Left colon (tissue), 2 donors: ENCODE measurements at regions not wholly inside any gene's neighbourhood (a gene's known extent, or its start where the extent isn't known, plus 50 kb on each side); places are given as distances from the start of the nearest gene placed in this dataset.

Experiments
- ATAC-seq: fragments of 200-7000 bp; cut with Tn5 transposase; one replicate; pipeline ENCODE4 v1.9.1; 2020; ENCODE audit warnings: mild to moderate bottlenecking, moderate library complexity
- DNase-seq, 2 donors: peaks; one replicate each; pipeline ENCODE4 v3.0.0-alpha.2; 2020
- intact Hi-C, 2 donors: fragments of 100-400 bp; cut with DNase I in 1 of 2; cut with micrococcal nuclease in 1 of 2; formaldehyde crosslinking; loops; one replicate each; pipeline versions ENCODE4 v1.11.2 to v1.14.0; 2022; cut with DNase I, micrococcal nuclease
- donor health status: DM: no; HTN: no; CAD: no.
- donor health status: DM: yes; HTN: yes; CAD: no.

GRCh38 chr7:41538810-41539724, 163.8 kb downstream of the INHBA start:
- intact Hi-C loops = no loop called here
- no peak for DNase-seq
- no peak for ATAC-seq

GRCh38 chr7:41536873-41537665, 165.8 kb downstream of the INHBA start:
- DNase-seq (no peak), ATAC-seq (no peak)
- intact Hi-C loops = no loop called here

- no peak for ATAC-seq
- intact Hi-C loops = no loop called here
- no peak for DNase-seq
Observed at GRCh38 chr7:41536122-41536872, 166.6 kb downstream of the INHBA start.

GRCh38 chr7:41529831-41530230, 173.1 kb downstream of the INHBA start:
- no peak for ATAC-seq
- intact Hi-C loops = no loop called here
- DNase-seq = no peak

- ATAC-seq (no peak), DNase-seq (no peak)
- intact Hi-C loops = no loop called here
Observed at GRCh38 chr7:41524876-41525275, 178.0 kb downstream of the INHBA start.

GRCh38 chr7:41520445-41520844, 182.4 kb downstream of the INHBA start:
- intact Hi-C loops = no loop called here

GRCh38 chr7:41517771-41518170, 185.1 kb downstream of the INHBA start:
- DNase-seq (no peak), ATAC-seq (no peak)
- intact Hi-C loops = no loop called here

More at GRCh38 chr7:41520445-41520844, 182.4 kb downstream of the INHBA start:
- ATAC-seq = no peak
- no peak for DNase-seq

- DNase-seq (no peak), ATAC-seq (no peak)
- intact Hi-C loops = no loop called here
Observed at GRCh38 chr7:41508755-41509154, 194.1 kb downstream of the INHBA start.

GRCh38 chr7:41507686-41508268, 195.1 kb downstream of the INHBA start:
- ATAC-seq (no peak), DNase-seq (no peak)
- intact Hi-C loops = no loop called here

GRCh38 chr7:41504214-41504980, 198.5 kb downstream of the INHBA start:
- DNase-seq (no peak), ATAC-seq (no peak)
- intact Hi-C loops = no loop called here

- DNase-seq (no peak), ATAC-seq (no peak)
- intact Hi-C loops = no loop called here
Observed at GRCh38 chr7:41503438-41503837, 199.5 kb downstream of the INHBA start.

- DNase-seq (no peak), ATAC-seq (no peak)
- intact Hi-C loops = no loop called here
Observed at GRCh38 chr7:41501466-41501865, 201.4 kb downstream of the INHBA start.

GRCh38 chr7:41501006-41501405, 201.9 kb downstream of the INHBA start:
- intact Hi-C loops = no loop called here
- ATAC-seq (no peak), DNase-seq (no peak)

- ATAC-seq (no peak), DNase-seq (no peak)
- intact Hi-C loops = no loop called here
Observed at GRCh38 chr7:41492603-41493002, 210.3 kb downstream of the INHBA start.

GRCh38 chr7:41491883-41492471, 210.9 kb downstream of the INHBA start:
- intact Hi-C loops = no loop called here
- ATAC-seq (no peak), DNase-seq (no peak)

GRCh38 chr7:41491308-41491707, 211.6 kb downstream of the INHBA start:
- DNase-seq = no peak
- intact Hi-C loops = no loop called here
- no peak for ATAC-seq

- intact Hi-C loops = no loop called here
- DNase-seq (no peak), ATAC-seq (no peak)
Observed at GRCh38 chr7:41489885-41490284, 213.0 kb downstream of the INHBA start.
